Memory B cell (primary cell): ENCODE measurements at regions not wholly inside any gene's neighbourhood (a gene's known extent, or its start where the extent isn't known, plus 50 kb on each side); places are given as distances from the start of the nearest gene placed in this dataset.

ENCODE experiments used
- ATAC-seq: fragments of 150-1000 bp; cut with Tn5 transposase; 2 replicates; pipeline ENCODE4 v1.10.0; 2021; ENCODE audit warnings: low read depth, mild to moderate bottlenecking, moderate library complexity
- DNase-seq, 2 donors: peaks; one replicate each; pipeline ENCODE4 v3.0.0; 2022; ENCODE audit warnings: low spot score in 2 of 2
- H3K27ac Mint-ChIP-seq: one replicate; pipeline ENCODE4 v1.8.0; 2022; ENCODE audit warnings: mild to moderate bottlenecking, moderate library complexity, mixed read lengths
- H3K27me3 Mint-ChIP-seq: one replicate; pipeline ENCODE4 v1.8.0; 2022; ENCODE audit warnings: mixed read lengths
- H3K36me3 Mint-ChIP-seq: one replicate; pipeline ENCODE4 v1.8.0; 2022; ENCODE audit warnings: mild to moderate bottlenecking, mixed read lengths
- H3K4me1 Mint-ChIP-seq: one replicate; pipeline ENCODE4 v1.8.0; 2022; ENCODE audit warnings: mixed read lengths
- H3K4me3 Mint-ChIP-seq: one replicate; pipeline ENCODE4 v1.8.0; 2022; ENCODE audit warnings: mild to moderate bottlenecking, moderate library complexity, mixed read lengths
- H3K9me3 Mint-ChIP-seq: one replicate; pipeline ENCODE4 v1.8.0; 2022; ENCODE audit warnings: mixed read lengths

GRCh38 chr7:33744293-33745075 is 160.9 kb upstream of the BMPER start:
- Mint-ChIP-seq H3K4me1 (no peaks in the 10 kb centered on the region), H3K9me3 (peaks cover 1% of the 10 kb centered on the region), H3K4me3 (no peak overlapping the region), H3K27me3 (peaks cover 4% of the 10 kb centered on the region), H3K36me3 (peaks cover 1% of the 10 kb centered on the region), H3K27ac (no peak overlapping the region)
- no peak for DNase-seq
- no peak for ATAC-seq

- no peak overlapping the region for H3K4me3 Mint-ChIP-seq
- H3K27me3 Mint-ChIP-seq: peaks cover 4% of the 10 kb centered on the region
- H3K9me3 Mint-ChIP-seq: peaks cover 1% of the 10 kb centered on the region
- peaks cover 1% of the 10 kb centered on the region for H3K36me3 Mint-ChIP-seq
- no peak for ATAC-seq
- H3K4me1 Mint-ChIP-seq: no peaks in the 10 kb centered on the region
- DNase-seq: no peak
- H3K27ac Mint-ChIP-seq: no peak overlapping the region
Measured at GRCh38 chr7:33745934-33746333, 159.4 kb upstream of the BMPER start.

- Mint-ChIP-seq H3K9me3 (peaks cover 1% of the 10 kb centered on the region), H3K27me3 (peaks cover 3% of the 10 kb centered on the region), H3K36me3 (peaks cover 2% of the 10 kb centered on the region), H3K27ac (no peak overlapping the region), H3K4me1 (no peaks in the 10 kb centered on the region), H3K4me3 (no peak overlapping the region)
- DNase-seq (no peak), ATAC-seq (no peak)
Measured at GRCh38 chr7:33748793-33749192, 156.5 kb upstream of the BMPER start.

GRCh38 chr7:33750177-33750576 is 155.2 kb upstream of the BMPER start:
- Mint-ChIP-seq H3K4me1 (no peaks in the 10 kb centered on the region), H3K9me3 (no peaks in the 10 kb centered on the region), H3K27ac (no peak overlapping the region), H3K4me3 (no peak overlapping the region), H3K27me3 (peaks cover 3% of the 10 kb centered on the region), H3K36me3 (peaks cover 2% of the 10 kb centered on the region)
- DNase-seq (no peak), ATAC-seq (no peak)

- Mint-ChIP-seq H3K27ac (no peak overlapping the region), H3K4me3 (no peak overlapping the region), H3K27me3 (peaks cover 3% of the 10 kb centered on the region), H3K36me3 (peaks cover 4% of the 10 kb centered on the region), H3K9me3 (no peaks in the 10 kb centered on the region), H3K4me1 (no peaks in the 10 kb centered on the region)
- DNase-seq (no peak), ATAC-seq (no peak)
Measured at GRCh38 chr7:33751443-33751842, 153.9 kb upstream of the BMPER start.

GRCh38 chr7:33753881-33754525 is 151.3 kb upstream of the BMPER start:
- H3K4me1 Mint-ChIP-seq: no peaks in the 10 kb centered on the region
- no peak overlapping the region for H3K4me3 Mint-ChIP-seq
- no peaks in the 10 kb centered on the region for H3K9me3 Mint-ChIP-seq
- H3K27ac Mint-ChIP-seq: no peak overlapping the region
- H3K36me3 Mint-ChIP-seq: peaks cover 4% of the 10 kb centered on the region
- peaks cover 3% of the 10 kb centered on the region for H3K27me3 Mint-ChIP-seq
- no peak for ATAC-seq
- no peak for DNase-seq

GRCh38 chr7:33754933-33755928 is 150.1 kb upstream of the BMPER start:
- DNase-seq (no peak), ATAC-seq (no peak)
- H3K27me3 Mint-ChIP-seq: peaks cover 3% of the 10 kb centered on the region
- no peak overlapping the region for H3K4me3 Mint-ChIP-seq
- H3K27ac Mint-ChIP-seq: no peak overlapping the region
- H3K4me1 Mint-ChIP-seq: no peaks in the 10 kb centered on the region
- H3K36me3 Mint-ChIP-seq: peaks cover 4% of the 10 kb centered on the region
- H3K9me3 Mint-ChIP-seq: no peaks in the 10 kb centered on the region

- DNase-seq: no peak
- H3K4me3 Mint-ChIP-seq: no peak overlapping the region
Measured at GRCh38 chr7:33757050-33757449, 148.3 kb upstream of the BMPER start.

GRCh38 chr7:33757563-33758165 is 147.7 kb upstream of the BMPER start:
- Mint-ChIP-seq H3K4me1 (no peaks in the 10 kb centered on the region), H3K27ac (no peak overlapping the region), H3K36me3 (peaks cover 2% of the 10 kb centered on the region), H3K4me3 (no peak overlapping the region), H3K27me3 (peaks cover 3% of the 10 kb centered on the region), H3K9me3 (no peaks in the 10 kb centered on the region)
- ATAC-seq (no peak), DNase-seq (no peak)

More at GRCh38 chr7:33757050-33757449, 148.3 kb upstream of the BMPER start:
- no peaks in the 10 kb centered on the region for H3K9me3 Mint-ChIP-seq
- H3K36me3 Mint-ChIP-seq: peaks cover 2% of the 10 kb centered on the region
- no peak for ATAC-seq
- no peaks in the 10 kb centered on the region for H3K4me1 Mint-ChIP-seq
- H3K27ac Mint-ChIP-seq: no peak overlapping the region
- H3K27me3 Mint-ChIP-seq: peaks cover 3% of the 10 kb centered on the region

GRCh38 chr7:33760146-33760545 is 145.2 kb upstream of the BMPER start:
- H3K27ac Mint-ChIP-seq: no peak overlapping the region
- H3K4me1 Mint-ChIP-seq: no peaks in the 10 kb centered on the region
- H3K4me3 Mint-ChIP-seq: no peak overlapping the region
- no peaks in the 10 kb centered on the region for H3K9me3 Mint-ChIP-seq
- H3K36me3 Mint-ChIP-seq: peaks cover 4% of the 10 kb centered on the region
- DNase-seq: no peak
- no peaks in the 10 kb centered on the region for H3K27me3 Mint-ChIP-seq
- no peak for ATAC-seq

- Mint-ChIP-seq H3K4me3 (no peak overlapping the region), H3K27ac (no peak overlapping the region), H3K27me3 (no peaks in the 10 kb centered on the region)
Measured at GRCh38 chr7:33760834-33761233, 144.5 kb upstream of the BMPER start.

GRCh38 chr7:33761449-33762080 is 143.8 kb upstream of the BMPER start:
- no peak for DNase-seq
- Mint-ChIP-seq H3K36me3 (peaks cover 2% of the 10 kb centered on the region), H3K27me3 (no peaks in the 10 kb centered on the region), H3K9me3 (no peaks in the 10 kb centered on the region), H3K27ac (no peak overlapping the region), H3K4me3 (no peak overlapping the region), H3K4me1 (no peaks in the 10 kb centered on the region)
- no peak for ATAC-seq

More at GRCh38 chr7:33760834-33761233, 144.5 kb upstream of the BMPER start:
- Mint-ChIP-seq H3K4me1 (no peaks in the 10 kb centered on the region), H3K9me3 (no peaks in the 10 kb centered on the region), H3K36me3 (peaks cover 2% of the 10 kb centered on the region)
- DNase-seq (no peak), ATAC-seq (no peak)

GRCh38 chr7:33762151-33762910 is 143.0 kb upstream of the BMPER start:
- Mint-ChIP-seq H3K4me1 (no peaks in the 10 kb centered on the region), H3K36me3 (peaks cover 2% of the 10 kb centered on the region), H3K27me3 (no peaks in the 10 kb centered on the region), H3K4me3 (no peak overlapping the region), H3K9me3 (no peaks in the 10 kb centered on the region), H3K27ac (no peak overlapping the region)
- DNase-seq (no peak), ATAC-seq (no peak)
